ENCODE measurements at regions not wholly inside any gene's neighbourhood (a gene's known extent, or its start where the extent isn't known, plus 50 kb on each side); places are given as distances from the start of the nearest gene placed in this dataset.

DNA sequence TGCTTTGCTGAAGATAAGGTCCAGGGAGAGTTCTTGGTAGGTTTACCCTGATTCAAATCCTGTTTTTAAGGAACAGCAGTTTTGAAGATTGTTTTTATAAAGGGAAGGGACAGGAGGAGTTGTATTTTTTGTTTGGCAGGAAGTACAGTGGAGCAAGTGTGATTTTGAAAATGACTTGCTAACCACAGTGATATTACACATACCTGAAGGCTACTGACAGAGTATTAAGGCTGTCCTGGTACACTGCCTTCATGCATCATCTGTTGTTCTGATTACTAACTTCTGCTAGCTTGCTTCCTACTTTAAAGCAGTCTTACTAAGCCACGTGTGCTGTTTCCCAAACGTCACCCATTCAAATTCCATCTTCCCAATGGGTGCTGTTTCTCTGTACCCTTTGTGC, 559.5 kb upstream of the SGCD start:
- TF ChIP-seq POLR2AphosphoS5 (IDR thresholded peaks at IDR 0.05; ENCODE audit: low read depth, low read length), result no peak
- no peak for TF ChIP-seq POLR2A (IDR thresholded peaks at IDR 0.05; ENCODE audit: low read depth, low read length)

Data from GM12892 (cell line).